ENCODE measurements at regions not wholly inside any gene's neighbourhood (a gene's known extent, or its start where the extent isn't known, plus 50 kb on each side); places are given as distances from the start of the nearest gene placed in this dataset.
A peak's percentile ranks its signal among the peaks of the same experiment; 100 is the strongest.

- ATAC-seq (no peak), DNase-seq (ENCODE audit: missing footprints) (no peak)
- intact Hi-C loops (cut with DNase I), result no loop called here
These were observed 88.2 kb downstream of the NOG start for GRCh38 chr17:56681561-56682266.

DNA sequence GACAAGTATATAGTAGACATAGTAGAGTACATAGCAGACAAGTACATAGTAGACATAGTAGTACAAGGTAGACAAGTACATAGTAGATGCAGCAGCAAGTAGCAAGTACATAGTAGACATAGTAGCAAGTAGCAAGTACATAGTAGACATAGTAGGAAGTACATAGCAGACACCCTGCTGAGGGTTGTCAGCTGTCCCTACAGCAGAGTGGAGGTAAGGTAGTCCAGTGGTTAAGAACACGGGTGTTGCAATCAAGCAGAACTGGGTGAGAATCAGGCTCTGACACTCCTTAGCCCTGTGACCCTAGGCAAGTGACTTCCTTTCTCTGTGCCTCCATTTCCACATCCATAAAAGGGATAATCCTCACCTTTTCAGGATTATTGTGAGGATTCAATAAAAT lies 94.7 kb downstream of the NOG start:
- intact Hi-C loops (cut with DNase I), result no loop called here
- no peak for DNase-seq (ENCODE audit: missing footprints)
- no peak for ATAC-seq

- DNase-seq (ENCODE audit: missing footprints) (no peak), ATAC-seq (no peak)
- intact Hi-C loops (cut with DNase I), result no loop called here
These were observed 97.2 kb downstream of the NOG start for GRCh38 chr17:56690441-56691291.

DNA sequence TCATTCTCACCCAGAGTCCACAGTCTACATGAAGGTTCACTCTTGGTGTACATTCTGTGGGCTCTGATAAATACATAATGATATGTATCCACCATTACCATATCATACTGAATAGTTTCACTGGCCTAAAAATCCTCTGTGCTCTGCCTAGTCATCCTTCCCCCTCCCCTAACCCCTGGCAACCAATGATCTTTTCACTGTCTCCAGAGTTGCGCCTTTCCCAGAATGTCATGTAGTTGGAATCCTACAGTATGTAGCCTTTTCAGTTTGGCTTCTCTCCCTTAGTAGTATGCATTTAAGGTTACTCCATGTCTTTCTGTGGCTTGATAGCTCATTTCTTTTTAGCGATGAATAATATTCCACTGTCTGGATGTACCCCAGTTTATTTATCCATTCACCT lies 101.3 kb downstream of the NOG start:
- intact Hi-C loops (cut with DNase I), result no loop called here
- no peak for DNase-seq (ENCODE audit: missing footprints)
- ATAC-seq, result no peak

DNA sequence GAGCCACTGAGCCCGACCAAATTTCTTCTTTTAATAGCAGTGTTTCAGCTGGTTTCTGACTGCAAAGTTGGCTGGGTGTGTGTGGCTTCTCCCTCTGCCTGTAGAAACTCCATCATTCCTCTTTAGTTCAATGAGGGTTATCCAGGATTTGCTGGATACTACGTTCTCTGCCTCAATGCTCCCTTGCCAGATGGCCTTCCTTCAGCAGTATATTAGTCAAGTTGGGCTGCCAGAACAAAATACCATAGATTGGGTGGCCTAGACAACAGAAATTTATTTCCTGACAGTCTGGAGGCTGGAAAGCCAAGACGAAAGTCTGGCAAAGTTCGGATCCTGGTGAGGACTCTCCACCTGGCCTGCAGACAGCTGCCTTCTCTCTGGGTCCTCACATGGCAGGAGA lies 103.7 kb downstream of the NOG start:
- intact Hi-C loops (cut with DNase I), result no loop called here
- ATAC-seq (no peak), DNase-seq (ENCODE audit: missing footprints) (no peak)

- intact Hi-C loops (cut with DNase I), result no loop called here
- DNase-seq (ENCODE audit: missing footprints) (no peak), ATAC-seq (peak; percentile 54)
These were observed 105.8 kb downstream of the NOG start for GRCh38 chr17:56699186-56699894.

DNA sequence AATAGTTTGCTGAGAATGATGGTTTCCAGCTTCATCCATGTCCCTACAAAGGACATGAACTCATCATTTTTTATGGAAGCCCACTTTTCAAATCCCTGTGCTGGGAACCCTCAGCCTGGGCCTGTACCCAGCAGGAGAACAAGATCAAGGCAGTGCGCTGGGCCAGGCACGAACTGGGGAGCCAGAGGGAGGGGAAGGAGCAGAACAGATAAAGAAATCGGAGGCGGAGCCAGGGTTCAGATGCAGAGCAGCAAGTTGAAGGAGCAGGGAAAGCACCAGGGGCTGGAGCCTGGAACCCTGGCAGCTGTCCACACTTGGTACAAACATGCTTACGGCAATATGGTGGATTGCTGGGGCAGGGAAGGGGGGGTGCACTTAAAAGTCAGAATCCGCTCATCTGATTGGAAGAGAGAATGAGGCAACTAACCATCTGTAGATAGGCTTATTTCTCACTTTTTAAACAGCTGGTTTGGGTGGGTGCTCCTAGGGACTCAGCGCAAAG lies 107.5 kb downstream of the NOG start:
- intact Hi-C loops (cut with DNase I), result no loop called here
- DNase-seq (ENCODE audit: missing footprints), result no peak
- no peak for ATAC-seq

DNA sequence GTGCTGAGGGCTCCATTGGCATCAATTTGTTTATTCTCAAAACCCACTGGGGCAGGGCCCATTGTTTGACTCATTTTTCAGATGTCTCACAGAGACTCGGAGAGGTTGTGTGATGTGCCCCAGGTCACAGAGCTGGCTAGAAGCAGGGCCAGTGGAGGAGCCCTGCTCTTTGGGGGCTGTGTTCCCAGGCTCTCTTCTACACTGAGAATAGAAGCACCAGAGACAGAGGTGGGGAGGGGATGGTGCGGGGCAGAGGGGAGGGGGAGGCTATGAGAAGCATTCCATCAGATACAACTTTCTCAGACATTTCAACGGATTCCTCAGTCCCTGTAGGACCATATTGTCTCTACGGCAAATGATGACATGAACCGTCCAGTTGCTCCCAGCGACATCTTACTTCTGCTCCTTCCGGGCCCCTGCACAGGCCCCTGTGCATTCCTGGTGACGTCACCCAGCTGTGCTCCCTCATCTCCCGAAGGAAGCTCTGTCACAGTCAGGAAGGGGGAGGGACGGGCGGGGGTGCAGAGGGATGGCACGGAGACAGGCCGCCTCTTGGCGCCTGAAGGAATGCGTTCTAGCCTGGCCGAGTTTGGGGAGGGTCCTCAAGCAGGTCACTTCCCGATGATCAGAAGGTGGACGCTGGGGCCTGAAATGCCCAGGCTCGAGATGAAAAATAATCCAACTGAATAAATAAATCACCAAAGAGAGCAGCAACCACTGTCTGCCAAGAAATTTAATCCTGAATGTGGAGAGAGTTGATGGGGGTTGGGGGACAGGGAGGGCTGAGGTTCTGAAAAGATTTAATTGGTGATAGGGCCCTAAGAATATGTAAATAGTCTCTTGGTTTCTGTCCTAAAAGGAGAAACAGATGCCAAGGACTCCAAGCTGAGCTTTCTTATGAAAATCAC lies 114.1 kb downstream of the NOG start:
- no peak for DNase-seq (ENCODE audit: missing footprints)
- no peak for ATAC-seq

DNA sequence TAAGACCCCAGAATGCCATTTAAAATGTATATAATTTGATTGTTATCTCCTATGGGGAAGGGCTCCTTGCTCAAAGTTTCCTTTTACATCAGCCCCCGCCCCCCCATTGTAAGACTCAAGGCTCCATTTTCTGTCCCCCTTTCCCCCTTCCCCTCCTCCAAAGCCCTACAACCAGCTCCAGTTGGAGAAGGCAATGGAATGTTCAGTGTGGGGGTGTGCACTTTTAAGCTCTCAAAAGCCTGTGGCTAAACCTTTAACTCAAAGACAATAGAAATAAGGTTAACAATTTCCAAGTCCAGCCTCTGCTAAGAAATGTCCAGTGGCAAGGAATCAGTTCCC lies 114.7 kb downstream of the NOG start:
- no peak for ATAC-seq
- intact Hi-C loops (cut with DNase I), result no loop called here

More for the DNA sequence above, 114.1 kb downstream of the NOG start:
- intact Hi-C loops (cut with DNase I), result no loop called here

DNA sequence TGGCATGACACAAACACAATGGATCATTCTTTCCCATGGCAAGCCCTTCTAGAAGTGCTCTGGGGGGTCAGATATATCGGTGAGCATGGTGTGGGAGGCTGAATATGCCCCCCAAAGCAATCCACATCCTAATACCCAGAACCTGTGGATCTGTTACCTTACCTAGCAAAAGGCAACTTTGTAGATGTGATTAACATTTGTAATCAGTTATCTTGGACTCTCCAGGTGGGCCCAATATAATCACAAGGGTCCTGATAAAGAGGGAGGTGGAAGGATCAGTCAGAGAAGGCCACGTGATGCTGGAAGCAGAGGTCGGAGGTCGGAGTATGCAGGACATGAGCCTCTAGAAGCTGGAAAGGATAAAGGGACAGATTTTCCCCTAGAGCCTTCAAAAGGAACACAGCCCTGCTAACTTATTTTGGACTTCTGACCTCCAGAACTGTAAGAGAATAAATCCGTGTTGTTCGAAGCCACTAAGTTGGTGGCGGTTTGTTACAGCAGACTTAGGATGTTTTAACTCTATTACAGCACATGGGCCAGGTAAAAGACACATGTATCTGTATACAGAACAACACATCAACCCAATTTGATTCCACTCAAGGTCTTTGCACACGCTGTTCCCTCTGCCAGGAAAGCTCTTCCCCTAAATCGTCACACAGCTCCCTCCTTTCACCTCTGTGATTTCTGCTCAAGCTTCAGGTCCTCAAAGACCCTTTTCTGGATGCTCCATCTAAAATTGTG lies 115.3 kb downstream of the NOG start:
- DNase-seq (ENCODE audit: missing footprints), result no peak
- intact Hi-C loops (cut with DNase I), result no loop called here
- no peak for ATAC-seq

More for the DNA sequence above, 114.7 kb downstream of the NOG start:
- no peak for DNase-seq (ENCODE audit: missing footprints)

DNA sequence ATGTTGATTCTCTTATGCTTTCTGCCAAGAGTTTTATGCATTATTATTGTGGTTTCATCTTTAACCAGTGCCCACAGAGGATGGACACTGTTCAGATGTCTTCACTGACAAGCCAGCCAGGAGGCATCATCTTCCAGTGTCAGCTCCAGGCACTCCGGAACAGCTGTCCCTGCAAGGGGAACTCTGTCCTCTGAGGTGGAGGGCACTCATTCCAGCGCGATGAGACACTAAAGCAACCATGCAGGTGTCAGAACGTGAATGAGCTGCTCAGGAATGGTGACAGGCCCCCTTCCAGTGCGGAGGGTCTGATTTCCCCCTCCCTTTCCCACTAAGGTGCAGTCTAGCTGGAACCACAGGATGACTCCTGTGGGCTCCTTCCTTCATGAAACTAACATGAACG lies 117.5 kb downstream of the NOG start:
- intact Hi-C loops (cut with DNase I), result no loop called here
- ATAC-seq (no peak), DNase-seq (ENCODE audit: missing footprints) (no peak)

- DNase-seq (ENCODE audit: missing footprints) (peak; percentile 76), ATAC-seq (peak; percentile 90)
- intact Hi-C loops (cut with DNase I), result loop anchor here (1.0 to 5.0 kb wide), 4 partner anchors 42 to 868 kb away; no protein-coding TSS in a partner anchor
These were observed 117.9 kb downstream of the C17orf67 start for GRCh38 chr17:56715613-56716357.

GRCh38 chr17:56717471-56717870 lies 116.2 kb downstream of the C17orf67 start:
- DNase-seq (ENCODE audit: missing footprints) (no peak), ATAC-seq (no peak)
- intact Hi-C loops (cut with DNase I), result loop anchor here (5.0 kb wide), 3 partner anchors 40 to 870 kb away; no protein-coding TSS in a partner anchor

GRCh38 chr17:56718515-56718914 lies 115.2 kb downstream of the C17orf67 start:
- intact Hi-C loops (cut with DNase I), result loop anchor here (5.0 kb wide), 3 partner anchors 39 to 871 kb away; no protein-coding TSS in a partner anchor
- ATAC-seq (no peak), DNase-seq (ENCODE audit: missing footprints) (no peak)

DNA sequence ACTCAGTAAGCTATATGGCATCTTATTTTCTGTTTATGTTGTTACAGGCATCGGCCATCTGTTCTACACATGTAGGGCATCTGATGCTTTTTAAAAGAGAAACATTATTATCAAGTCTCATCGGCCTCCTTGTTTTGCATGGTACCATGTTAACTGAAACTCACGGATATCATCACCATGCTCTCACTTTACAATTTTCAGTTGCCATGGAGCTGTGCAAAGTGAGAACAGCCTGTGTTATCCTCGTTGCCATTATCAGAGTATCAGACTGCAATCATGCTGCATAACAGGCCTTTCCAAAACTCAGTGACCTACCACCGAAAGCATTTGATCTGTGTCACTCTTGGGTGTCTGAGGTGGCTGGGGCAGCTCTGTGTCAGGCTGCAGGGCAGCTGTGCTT lies 110.3 kb downstream of the C17orf67 start:
- no peak for DNase-seq (ENCODE audit: missing footprints)
- no peak for ATAC-seq
- intact Hi-C loops (cut with DNase I), result no loop called here

- intact Hi-C loops (cut with DNase I), result no loop called here
- DNase-seq (ENCODE audit: missing footprints), result no peak
- no peak for ATAC-seq
These were observed 109.1 kb downstream of the C17orf67 start for GRCh38 chr17:56724664-56725063.

- DNase-seq (ENCODE audit: missing footprints) (no peak), ATAC-seq (no peak)
- intact Hi-C loops (cut with DNase I), result no loop called here
These were observed 108.6 kb downstream of the C17orf67 start for GRCh38 chr17:56725144-56725543.

Measured in Right ventricle myocardium inferior (tissue), 1 donor.